ENCODE measurements at regions not wholly inside any gene's neighbourhood (a gene's known extent, or its start where the extent isn't known, plus 50 kb on each side); places are given as distances from the start of the nearest gene placed in this dataset.
"Not testable (repeated sequence)": the region's sequence is repeated elsewhere in the genome, so short reads cannot be mapped to it uniquely, and the experiment has no call there.

- DNase-seq (ENCODE audit: low read depth) = no peak
Measured at GRCh38 chr6:132198896-132199295, 202.4 kb downstream of the MOXD1 start.

DNA sequence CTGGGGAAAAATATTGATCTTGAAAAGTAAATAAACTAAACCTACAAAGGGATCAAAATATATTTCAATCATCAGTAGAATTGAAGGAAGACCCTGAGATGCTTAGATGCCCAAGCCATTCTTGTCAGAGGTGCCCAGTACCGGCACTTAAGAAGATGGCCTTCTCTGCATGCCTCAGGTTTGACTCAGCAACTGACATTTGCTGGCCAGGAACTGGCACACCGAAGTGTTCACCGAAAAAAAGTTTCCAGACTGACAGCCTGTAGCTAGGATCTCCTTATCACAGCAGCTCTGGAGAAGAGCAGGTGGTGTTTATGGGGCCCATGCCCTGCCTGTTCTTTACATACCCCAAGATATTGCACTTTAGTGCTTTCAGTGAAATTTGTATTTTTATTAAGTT is 203.2 kb downstream of the MOXD1 start:
- no peak for DNase-seq (ENCODE audit: low read depth)

- DNase-seq (ENCODE audit: low read depth) = no peak
Measured at GRCh38 chr6:132194529-132194928, 206.7 kb downstream of the MOXD1 start.

DNA sequence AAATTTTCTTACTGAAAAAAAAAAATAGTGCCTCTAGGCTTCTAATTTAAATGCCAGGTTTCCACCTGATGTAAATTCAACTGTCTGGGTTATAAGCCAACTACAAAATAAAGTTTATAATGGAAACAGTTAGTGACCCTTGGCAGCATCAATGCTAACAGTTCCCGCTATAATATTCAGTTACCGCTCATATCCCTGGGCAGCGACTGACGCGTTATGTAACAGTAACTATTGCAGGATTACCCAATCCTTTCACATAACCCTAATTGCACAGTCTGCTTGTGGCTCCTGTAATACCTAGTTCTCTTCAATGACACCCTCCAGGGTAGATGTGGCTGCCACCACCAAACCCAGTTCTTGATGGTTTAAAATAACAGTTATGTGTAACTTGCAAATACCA is 208.6 kb downstream of the MOXD1 start:
- no peak for DNase-seq (ENCODE audit: low read depth)

- DNase-seq (ENCODE audit: low read depth) = peak; percentile 77
Measured at GRCh38 chr6:132190815-132191175, 210.5 kb downstream of the MOXD1 start.

- DNase-seq (ENCODE audit: low read depth) = no peak
Measured at GRCh38 chr6:132190097-132190814, 211.0 kb downstream of the MOXD1 start.

GRCh38 chr6:132188556-132189264 is 212.6 kb downstream of the MOXD1 start:
- peak; percentile 28 for DNase-seq (ENCODE audit: low read depth)

DNA sequence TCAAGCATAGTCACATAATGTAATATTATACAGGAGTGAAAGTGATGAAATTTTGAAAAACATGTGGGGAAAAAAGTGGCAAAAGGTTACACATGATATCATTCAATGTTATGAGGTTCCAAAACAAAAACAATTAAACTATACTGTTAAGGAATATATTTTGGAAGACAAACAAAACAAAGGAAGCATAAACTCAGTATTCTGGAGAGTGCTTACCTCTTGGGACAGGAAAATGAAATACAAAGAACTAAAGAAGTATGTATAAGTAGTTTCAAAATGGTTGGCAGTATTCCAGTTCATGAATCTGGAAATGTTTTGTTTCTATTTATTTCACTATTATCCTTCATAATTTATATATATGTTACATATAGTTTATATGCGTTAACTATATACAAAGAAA is 213.5 kb downstream of the MOXD1 start:
- DNase-seq (ENCODE audit: low read depth) = no peak

DNA sequence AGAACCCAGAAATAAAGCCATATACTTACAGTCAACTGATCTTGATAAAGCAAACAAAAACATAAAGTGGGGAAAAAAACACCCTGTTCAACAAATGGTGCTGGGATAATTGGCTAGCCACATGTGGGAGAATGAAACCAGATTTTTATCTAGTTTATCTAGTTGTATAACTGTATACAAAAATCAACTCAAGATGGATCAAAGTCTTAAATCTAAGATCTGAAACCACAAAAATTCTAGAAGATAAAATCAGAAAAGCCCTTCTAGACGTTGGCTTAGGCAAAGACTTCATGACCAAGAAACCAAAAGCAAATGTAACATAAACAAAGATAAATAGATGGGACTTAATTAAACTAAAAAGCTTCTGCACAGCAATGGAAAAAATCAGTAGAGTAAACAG is 216.3 kb downstream of the MOXD1 start:
- DNase-seq (ENCODE audit: low read depth) = not testable (repeated sequence)

DNA sequence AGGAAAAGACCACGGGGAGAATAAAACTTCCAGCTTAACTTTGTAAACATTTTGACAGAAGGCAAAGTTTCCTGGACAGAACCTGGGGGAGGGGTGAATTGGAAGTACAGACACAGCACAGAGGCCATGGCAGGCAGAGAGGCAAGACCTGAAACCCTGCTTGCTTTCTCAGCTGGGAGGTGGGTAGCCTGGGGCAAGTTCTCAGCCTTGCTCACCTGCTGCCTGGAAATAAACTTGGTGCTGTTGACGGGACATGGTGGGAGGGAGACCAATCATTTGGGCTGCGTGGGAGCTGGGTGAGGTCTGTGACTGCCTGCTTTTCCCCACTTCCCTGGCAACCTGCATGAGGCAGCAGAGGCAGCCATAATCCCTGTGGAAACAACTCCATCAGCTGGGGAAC is 221.3 kb downstream of the MOXD1 start:
- DNase-seq (ENCODE audit: low read depth) = no peak

GRCh38 chr6:132174919-132175318 is 223.7 kb upstream of the CCN2 start:
- DNase-seq (ENCODE audit: low read depth) = no peak

DNA sequence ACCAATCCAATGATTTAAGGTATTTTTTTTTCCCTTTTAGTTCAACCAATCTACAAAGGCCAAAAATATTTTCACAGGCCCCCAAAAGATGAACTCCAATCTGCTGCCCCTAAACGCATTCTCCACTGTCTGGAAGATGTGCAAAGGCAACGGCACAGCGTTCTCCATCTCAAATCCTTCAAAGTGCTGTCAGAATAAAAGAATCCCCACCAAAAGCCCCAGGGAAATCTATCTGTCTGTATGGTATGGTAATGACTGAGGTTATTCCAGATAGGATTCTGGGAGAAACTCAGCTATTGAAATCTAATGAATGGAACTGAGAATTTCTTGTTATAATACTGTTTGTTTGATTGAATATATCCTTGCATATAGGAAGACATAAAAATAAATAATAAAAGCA is 217.8 kb upstream of the CCN2 start:
- no peak for DNase-seq (ENCODE audit: low read depth)

DNA sequence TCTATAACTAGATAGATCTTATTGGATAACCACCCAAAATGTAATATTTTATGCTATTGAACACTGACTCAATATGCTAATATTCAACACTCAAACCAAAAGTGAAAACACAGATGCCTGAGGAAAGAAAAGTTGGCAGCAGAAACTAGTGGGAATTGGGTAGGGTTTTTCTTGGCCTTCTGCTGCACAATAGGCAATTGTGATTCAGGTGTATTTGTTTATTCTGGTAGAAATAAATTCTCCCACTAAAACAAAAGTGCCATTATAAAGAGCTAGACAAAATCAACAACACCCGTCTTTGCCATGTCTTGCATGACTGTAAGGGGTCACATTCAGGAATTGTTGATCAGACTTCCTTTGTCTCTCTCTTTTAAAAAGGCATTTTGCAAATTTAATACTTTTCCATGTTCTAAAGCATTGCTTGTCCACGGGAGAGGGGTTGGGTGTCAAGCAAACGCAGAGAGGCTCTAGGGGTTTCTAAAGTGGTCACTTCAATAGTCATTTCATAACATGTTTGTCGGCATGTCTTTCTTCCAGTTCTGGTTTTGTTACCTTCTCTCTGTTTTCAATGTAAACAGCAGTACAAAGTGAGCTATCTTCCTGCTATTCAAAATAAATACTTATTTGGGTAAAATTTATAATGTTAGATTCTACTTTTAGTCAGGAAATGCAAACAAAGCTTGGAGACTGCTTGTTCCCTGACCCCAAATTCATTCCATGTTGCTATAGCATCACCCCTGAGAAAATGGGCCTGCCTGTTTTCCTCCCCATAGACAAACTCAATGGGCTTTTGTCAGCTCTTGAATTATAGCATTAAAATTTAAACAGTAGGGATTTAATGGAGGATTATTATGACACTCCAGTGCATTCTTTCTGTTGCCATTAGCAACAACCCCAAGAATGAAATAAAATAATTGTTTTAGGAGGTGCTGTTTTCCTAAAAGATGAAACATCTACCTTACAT is 217.0 kb upstream of the CCN2 start:
- DNase-seq (ENCODE audit: low read depth) = no peak

GRCh38 chr6:132166526-132167051 is 215.4 kb upstream of the CCN2 start:
- no peak for DNase-seq (ENCODE audit: low read depth)

- DNase-seq (ENCODE audit: low read depth) = no peak
Measured at GRCh38 chr6:132165677-132166076, 214.5 kb upstream of the CCN2 start.

DNA sequence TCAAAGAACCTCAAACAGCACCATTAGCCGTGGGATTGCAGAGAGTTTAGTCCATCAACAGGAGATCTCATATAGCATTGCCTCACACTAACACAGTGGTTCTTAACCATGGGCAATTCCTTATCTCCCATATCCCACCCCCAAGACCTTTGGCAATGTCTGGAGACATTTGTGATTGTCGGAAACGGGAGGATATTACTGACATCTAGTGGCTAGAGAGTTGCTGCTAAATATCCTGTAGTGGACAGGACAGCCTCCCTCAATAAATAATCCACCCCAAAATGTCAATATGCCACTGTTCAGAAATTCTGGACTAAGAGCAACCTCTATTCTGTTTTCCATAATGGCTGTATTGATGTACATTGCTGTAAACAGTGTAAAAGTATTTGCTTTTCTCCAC is 210.1 kb upstream of the CCN2 start:
- DNase-seq (ENCODE audit: low read depth) = peak; percentile 31

DNA sequence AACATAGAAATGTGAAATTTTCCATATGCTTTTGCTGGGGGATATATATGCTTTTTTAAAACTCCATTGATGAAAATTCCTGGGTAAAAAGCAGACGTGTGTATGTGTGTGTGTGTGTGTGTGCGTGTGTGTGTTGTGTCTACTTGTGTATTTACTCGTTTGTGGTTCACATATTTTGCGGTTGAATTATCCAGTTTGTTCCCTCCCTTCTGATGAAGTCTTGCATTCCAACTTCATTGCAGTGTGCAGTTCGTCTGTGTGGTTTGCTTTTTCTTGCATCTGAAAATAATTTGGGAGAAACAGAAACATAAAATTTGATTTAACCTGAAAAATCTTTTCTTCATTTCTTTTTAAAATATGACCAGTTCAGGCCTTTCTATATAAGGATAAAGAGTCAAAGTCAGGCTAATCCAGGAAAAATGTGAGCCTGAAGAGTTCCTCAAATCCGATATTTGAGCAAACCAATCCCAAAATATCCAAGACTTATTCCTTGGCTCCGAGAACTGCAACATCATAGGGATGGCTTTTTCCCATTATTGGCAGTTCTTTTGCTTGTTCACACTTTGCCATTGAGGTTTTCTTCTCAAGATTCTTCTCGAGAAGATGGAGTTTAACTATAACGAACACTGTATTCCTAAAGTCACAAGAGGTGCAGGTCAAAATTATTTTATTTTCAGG is 202.2 kb upstream of the CCN2 start:
- peak; percentile 99 for DNase-seq (ENCODE audit: low read depth)

- DNase-seq (ENCODE audit: low read depth) = peak; percentile 100
Measured at GRCh38 chr6:132147530-132148011, 196.4 kb upstream of the CCN2 start.

DNA sequence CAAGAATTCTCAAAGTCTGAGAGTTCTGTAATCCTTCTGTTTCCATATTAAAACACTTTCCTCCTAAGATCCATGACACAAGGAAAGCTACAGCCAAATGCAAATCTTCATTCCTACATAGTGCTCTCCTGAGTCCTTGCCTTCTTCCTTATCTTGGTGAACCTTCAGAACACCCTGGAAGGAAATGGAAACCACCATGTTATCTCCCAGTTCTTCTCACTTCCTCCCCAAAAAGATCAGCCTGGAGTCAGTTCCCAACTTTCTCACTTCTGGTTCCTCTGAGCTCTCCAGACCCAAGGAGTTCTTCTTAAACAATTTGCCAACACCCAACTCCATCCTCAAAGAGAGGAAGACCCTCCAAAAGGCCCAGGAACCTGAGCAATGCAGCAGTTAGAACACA is 193.3 kb upstream of the CCN2 start:
- DNase-seq (ENCODE audit: low read depth) = no peak

DNA sequence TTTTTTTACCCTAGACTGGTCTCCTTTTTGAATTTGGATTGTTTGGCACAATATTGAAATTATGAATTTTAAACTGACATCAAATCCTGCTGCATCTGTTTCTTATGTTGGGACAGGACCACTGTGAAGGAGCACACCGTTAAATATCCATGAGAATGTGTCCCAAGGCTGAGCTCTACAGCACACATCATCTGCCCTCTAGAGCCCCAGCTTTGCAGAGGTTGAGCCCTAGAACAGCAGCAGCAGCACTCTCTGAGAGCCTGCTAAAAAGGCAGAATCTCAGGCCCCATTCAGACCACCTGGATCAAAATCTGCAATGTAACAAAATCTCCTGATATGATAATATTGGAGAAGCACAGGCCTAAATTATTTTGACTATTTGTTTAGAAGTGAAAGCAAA is 192.1 kb upstream of the CCN2 start:
- DNase-seq (ENCODE audit: low read depth) = no peak

DNA sequence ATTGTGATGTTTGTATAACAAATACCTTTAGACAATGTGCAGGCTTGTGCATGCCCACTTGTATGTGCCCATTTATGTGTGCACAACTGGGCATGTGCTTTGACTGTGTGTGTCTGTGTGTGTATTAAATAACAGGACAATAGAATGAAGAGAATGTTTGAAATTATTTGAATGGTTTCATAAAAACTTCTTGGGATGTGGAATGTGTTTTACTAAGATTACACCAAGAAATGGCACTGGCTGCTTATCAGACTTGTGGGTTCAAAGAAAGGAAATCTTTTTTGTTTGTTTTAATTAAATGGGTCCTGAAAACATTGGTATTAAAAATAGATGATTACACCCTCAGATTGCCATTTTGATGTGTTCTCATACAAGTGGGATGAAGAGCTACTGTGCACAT is 191.6 kb upstream of the CCN2 start:
- no peak for DNase-seq (ENCODE audit: low read depth)

DNA sequence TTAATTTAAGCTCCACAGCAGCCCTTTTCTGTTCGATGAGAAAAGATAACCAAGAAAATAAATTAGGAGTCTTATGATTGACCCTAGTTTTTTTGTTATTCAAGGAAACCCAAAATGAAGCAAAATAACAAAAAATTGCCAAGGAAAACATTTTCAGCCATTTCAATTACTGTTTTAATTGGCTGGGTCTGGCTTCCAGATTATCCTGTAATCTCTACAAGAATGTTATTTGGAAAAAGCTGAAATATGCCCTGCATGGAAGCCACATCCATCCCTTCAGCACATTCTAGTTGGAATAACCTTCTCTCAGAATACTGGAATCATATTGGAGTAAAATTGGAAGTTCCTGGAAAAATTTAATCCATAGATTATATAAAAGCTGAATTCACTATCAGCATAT is 191.1 kb upstream of the CCN2 start:
- no peak for DNase-seq (ENCODE audit: low read depth)

Data from GM04503 (cell line).